ENCODE measurements at regions not wholly inside any gene's neighbourhood (a gene's known extent, or its start where the extent isn't known, plus 50 kb on each side); places are given as distances from the start of the nearest gene placed in this dataset.

DNA sequence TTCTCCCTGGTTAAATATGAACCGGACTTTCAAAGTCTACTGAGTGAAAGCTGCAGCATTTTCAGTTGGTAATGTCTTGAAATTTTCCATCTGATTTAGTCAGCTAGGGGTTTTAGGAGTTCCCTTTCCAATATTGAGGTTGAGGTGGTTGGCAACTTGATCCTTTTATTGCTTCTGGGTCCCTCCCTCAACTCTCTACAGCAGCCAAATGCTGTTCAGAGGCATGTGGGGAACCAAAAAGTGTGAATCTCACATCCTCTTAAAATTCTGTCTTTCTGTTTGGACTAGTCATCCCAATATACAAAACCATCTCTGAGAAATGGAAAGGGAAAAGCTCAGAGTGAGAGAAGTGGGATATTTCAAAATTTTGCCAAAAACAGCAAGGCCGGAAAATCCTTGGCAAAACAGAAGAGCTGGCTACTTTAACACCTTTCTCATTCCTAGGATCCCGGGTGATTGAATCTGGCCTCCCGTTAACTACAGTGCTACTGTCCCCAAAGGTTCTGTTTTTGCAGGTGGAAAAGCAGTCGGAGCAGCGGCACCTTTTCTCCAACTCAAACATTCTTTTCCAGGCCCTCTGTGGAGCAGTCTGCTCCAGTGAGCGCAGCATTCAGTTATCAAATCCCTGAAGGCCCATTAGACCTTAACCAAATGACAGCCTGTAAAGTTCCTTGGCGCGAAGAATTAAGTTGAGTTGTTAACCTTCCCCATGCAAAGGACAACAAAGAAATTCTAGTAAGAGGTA is 345.9 kb upstream of the NUDT12 start:
- DNase-seq (ENCODE audit: low spot score), result no peak
- TF ChIP-seq, protein P1, sequence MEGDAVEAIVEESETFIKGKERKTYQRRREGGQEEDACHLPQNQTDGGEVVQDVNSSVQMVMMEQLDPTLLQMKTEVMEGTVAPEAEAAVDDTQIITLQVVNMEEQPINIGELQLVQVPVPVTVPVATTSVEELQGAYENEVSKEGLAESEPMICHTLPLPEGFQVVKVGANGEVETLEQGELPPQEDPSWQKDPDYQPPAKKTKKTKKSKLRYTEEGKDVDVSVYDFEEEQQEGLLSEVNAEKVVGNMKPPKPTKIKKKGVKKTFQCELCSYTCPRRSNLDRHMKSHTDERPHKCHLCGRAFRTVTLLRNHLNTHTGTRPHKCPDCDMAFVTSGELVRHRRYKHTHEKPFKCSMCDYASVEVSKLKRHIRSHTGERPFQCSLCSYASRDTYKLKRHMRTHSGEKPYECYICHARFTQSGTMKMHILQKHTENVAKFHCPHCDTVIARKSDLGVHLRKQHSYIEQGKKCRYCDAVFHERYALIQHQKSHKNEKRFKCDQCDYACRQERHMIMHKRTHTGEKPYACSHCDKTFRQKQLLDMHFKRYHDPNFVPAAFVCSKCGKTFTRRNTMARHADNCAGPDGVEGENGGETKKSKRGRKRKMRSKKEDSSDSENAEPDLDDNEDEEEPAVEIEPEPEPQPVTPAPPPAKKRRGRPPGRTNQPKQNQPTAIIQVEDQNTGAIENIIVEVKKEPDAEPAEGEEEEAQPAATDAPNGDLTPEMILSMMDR (IDR thresholded peaks at IDR 0.05), result no peak
- H3K27ac ChIP-seq, result no peak overlapping the region
- no peak overlapping the region for H3K4me3 ChIP-seq

DNA sequence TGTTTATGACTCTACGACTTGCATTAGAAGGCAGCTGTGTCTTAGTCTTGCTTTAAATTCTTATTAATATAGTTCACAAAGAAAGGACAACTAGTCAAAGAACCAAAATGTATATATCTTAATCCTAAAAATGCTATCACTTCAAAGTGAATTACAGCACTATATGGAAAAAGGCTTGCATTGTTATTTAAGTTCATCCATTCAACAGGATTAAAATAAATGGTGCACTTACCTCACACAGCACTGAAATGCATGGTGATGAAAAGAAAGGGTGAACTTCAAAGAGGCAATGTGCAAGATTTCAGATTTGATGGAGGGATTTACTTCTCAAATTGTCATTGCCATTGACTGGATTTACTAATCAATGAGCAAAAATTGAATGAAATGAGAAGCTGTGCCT is 344.4 kb upstream of the NUDT12 start:
- H3K27ac ChIP-seq, result no peak overlapping the region
- H3K4me3 ChIP-seq, result no peak overlapping the region
- no peak for DNase-seq (ENCODE audit: low spot score)
- TF ChIP-seq, protein P1 (IDR thresholded peaks at IDR 0.05), result no peak

DNA sequence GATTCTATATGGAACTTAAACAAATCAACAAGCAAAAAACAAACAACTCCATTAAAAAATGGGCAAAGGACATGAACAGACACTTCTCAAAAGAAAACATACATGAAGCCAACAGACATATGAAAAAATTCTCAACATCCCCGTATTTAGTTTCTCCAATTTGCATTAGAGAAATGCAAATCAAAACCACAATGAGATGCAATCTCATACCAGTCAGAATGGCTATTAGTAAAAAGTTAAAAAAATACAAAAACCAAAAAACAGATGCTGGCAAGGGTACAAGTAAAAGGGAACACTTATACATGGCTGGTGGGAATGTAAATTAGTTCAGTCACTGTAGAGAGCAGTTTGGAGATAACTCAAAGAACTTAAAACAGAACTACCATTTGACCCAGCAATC is 342.1 kb upstream of the NUDT12 start:
- no peak for DNase-seq (ENCODE audit: low spot score)
- TF ChIP-seq, protein P1 (IDR thresholded peaks at IDR 0.05), result no peak
- H3K27ac ChIP-seq, result no peak overlapping the region
- H3K4me3 ChIP-seq, result no peak overlapping the region

DNA sequence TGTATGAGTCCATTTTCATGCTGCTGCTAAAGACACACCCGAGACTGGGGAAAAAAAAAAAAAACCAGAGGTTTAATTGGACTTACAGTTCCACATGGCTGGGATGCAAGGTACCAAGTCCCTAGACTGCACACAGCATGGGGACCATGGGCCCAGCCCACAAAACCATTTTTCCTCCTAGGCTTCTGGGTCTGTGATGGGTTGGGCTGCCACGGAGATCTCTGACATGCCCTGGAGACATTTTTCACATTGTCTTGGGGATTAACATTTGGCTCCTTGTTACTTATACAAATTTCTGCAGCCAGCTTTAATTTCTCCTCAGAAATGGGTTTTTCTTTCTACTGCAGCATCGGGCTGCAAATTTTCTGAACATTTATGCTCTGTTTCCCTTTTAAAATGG is 340.3 kb upstream of the NUDT12 start:
- Histone ChIP-seq H3K4me3 (no peak overlapping the region), H3K27ac (no peak overlapping the region)
- DNase-seq (ENCODE audit: low spot score), result no peak
- TF ChIP-seq, protein P1 (IDR thresholded peaks at IDR 0.05), result no peak

DNA sequence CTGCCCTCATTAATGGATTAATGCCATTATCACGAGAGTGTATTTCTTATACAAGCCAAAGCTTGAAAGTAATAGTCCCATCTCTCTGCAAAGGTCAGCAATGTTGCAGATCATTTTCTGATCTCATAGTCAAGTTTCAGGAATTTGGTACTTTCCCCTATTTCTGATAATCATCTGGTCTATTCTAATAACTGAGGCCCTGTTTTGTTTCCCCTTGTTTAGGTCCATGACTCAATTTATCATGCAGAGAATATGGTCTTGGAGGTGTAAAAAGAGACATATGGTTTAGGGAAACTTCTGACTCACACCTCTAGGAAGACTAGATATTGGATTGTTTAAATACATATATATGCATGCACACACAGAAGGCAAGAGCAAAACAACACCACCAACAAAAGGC is 339.3 kb upstream of the NUDT12 start:
- no peak for DNase-seq (ENCODE audit: low spot score)
- Histone ChIP-seq H3K4me3 (no peak overlapping the region), H3K27ac (no peak overlapping the region)
- TF ChIP-seq, protein P1 (IDR thresholded peaks at IDR 0.05), result no peak

DNA sequence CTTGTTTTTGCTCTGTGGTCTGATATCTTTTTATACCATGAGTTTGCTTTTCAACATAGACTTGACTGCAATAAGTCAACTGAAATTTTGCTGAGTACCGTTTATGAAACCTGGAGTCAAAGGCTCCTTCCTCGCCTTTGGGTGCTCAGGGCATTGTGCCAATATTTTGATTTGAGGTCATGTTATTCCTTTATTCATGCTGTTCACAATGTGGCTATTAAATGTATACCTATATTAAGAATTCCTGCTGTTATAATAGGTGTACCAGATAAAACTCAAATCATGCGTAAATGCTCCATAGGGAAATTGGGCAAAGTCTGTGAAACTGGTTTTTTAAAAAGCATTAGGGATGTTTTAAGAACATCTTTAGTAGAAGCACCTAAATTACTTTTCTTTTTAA is 334.0 kb upstream of the NUDT12 start:
- TF ChIP-seq, protein P1 (IDR thresholded peaks at IDR 0.05), result no peak
- no peak for DNase-seq (ENCODE audit: low spot score)
- Histone ChIP-seq H3K4me3 (no peak overlapping the region), H3K27ac (no peak overlapping the region)

DNA sequence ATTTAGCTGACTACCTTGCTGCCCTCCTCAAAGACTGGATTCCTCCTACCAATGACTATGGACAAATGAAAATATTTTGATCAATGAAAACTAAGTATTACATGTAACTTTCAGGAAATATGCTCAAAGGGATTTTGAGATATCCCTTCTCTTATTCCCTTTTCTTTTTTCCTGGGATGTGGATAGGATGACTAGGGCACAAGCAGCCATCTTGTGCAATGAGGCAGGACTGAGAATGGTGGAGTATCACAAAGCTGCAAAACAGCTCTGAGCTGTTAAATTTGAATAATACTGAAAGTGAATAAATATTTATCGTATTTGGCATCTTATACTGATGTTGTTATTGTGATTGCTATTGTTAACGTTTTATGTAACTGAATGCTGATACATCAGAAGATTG is 333.1 kb upstream of the NUDT12 start:
- no peak for DNase-seq (ENCODE audit: low spot score)
- Histone ChIP-seq H3K27ac (no peak overlapping the region), H3K4me3 (no peak overlapping the region)
- TF ChIP-seq, protein P1 (IDR thresholded peaks at IDR 0.05), result no peak
